ENCODE measurements at regions not wholly inside any gene's neighbourhood (a gene's known extent, or its start where the extent isn't known, plus 50 kb on each side); places are given as distances from the start of the nearest gene placed in this dataset.

DNA sequence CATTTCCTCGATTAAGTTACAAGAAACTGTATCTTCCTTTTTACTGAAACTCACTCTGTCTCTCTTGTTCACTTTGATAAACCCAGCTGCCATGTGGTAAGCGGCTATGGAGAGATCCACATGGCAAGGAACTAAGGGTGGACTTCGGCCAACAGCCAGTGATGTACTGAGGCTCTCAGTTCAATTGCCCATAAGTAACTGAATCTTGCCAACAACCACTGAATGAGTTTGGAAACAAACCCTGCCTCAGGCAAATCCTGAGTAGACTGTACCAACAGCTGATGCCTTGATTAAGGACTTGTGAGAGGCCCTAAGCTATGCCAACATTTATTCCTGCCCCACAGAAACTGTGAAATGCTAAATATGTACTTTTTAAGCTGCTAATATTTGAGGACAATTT, 433.5 kb downstream of the PLOD2 start:
- no peak overlapping the region for H3K4me2 ChIP-seq (ENCODE audit: insufficient read depth, low read length)
- no peaks in the 10 kb centered on the region for H4K20me1 ChIP-seq (ENCODE audit: insufficient read depth, low read length)
- H3K79me2 ChIP-seq (ENCODE audit: insufficient read depth, low read length), result no peaks in the 10 kb centered on the region
- no peaks in the 10 kb centered on the region for H3K36me3 ChIP-seq (ENCODE audit: insufficient read depth, low read length)
- no peak overlapping the region for H2AFZ ChIP-seq (ENCODE audit: low read length)
- H3K27ac ChIP-seq (ENCODE audit: low read depth, low read length), result no peak overlapping the region
- no peaks in the 10 kb centered on the region for H3K4me1 ChIP-seq (ENCODE audit: insufficient read depth, low read length)
- H3K4me3 ChIP-seq (ENCODE audit: insufficient read depth, low read length), result no peak overlapping the region
- H3K27me3 ChIP-seq (ENCODE audit: insufficient read depth, low read length), result no peaks in the 10 kb centered on the region
- no peak for DNase-seq (ENCODE audit: insufficient read length, low spot score, missing footprints)
- H3K9me3 ChIP-seq (ENCODE audit: low read depth, low read length), result no peaks in the 10 kb centered on the region
- TF ChIP-seq CTCF (IDR thresholded peaks at IDR 0.05; ENCODE audit: extremely low read depth, low read depth, low read length), result no peak

DNA sequence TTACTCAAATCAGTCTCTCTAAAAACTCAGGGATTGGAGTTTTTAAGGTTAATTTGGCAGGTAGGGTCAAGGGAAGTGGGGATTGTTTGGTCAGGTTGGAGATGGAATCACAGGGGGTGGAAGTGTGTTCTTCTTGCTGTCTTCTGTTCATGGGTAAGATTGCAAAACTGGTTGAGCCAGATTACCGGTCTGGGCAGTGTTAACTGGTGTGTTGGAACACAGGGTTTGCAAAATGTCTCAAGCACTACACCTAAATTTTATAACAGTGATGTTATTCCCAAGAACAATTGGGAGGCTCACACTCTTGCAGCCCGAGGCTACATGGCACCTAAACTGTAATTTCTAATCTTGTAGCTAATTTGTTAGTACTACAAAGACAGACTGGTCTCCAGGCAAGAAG, 425.4 kb downstream of the PLOD2 start:
- no peaks in the 10 kb centered on the region for H3K36me3 ChIP-seq (ENCODE audit: insufficient read depth, low read length)
- H2AFZ ChIP-seq (ENCODE audit: low read length), result no peak overlapping the region
- H3K79me2 ChIP-seq (ENCODE audit: insufficient read depth, low read length), result no peaks in the 10 kb centered on the region
- H3K4me2 ChIP-seq (ENCODE audit: insufficient read depth, low read length), result no peak overlapping the region
- DNase-seq (ENCODE audit: insufficient read length, low spot score, missing footprints), result no peak
- no peak overlapping the region for H3K4me3 ChIP-seq (ENCODE audit: insufficient read depth, low read length)
- no peaks in the 10 kb centered on the region for H3K9me3 ChIP-seq (ENCODE audit: low read depth, low read length)
- H3K4me1 ChIP-seq (ENCODE audit: insufficient read depth, low read length), result no peaks in the 10 kb centered on the region
- H3K27ac ChIP-seq (ENCODE audit: low read depth, low read length), result no peak overlapping the region
- no peaks in the 10 kb centered on the region for H4K20me1 ChIP-seq (ENCODE audit: insufficient read depth, low read length)
- TF ChIP-seq CTCF (IDR thresholded peaks at IDR 0.05; ENCODE audit: extremely low read depth, low read depth, low read length), result no peak
- H3K27me3 ChIP-seq (ENCODE audit: insufficient read depth, low read length), result no peaks in the 10 kb centered on the region

DNA sequence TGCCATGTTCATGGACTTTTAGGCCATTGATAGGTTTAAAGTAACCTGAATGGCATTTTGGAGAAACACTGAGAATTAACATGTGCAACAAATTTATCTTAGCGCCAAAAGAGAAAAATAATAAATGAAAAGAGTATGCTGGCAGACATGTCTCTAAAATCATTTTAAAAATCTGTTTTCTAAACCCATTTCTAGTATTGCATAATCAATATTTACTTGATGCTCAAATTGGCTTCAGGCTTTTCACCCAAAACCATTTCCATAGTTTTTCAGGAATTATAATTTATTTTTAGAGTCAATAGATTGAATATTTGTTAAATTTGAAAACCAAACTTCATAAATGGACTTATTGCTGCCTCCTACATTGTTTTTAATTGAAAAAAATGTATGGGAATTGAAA, 423.0 kb downstream of the PLOD2 start:
- H2AFZ ChIP-seq (ENCODE audit: low read length), result no peak overlapping the region
- no peak for TF ChIP-seq CTCF (IDR thresholded peaks at IDR 0.05; ENCODE audit: extremely low read depth, low read depth, low read length)
- DNase-seq (ENCODE audit: insufficient read length, low spot score, missing footprints), result no peak

GRCh38 chr3:145739926-145740325, 421.1 kb downstream of the PLOD2 start:
- Histone ChIP-seq H2AFZ (ENCODE audit: low read length) (no peak overlapping the region), H4K20me1 (ENCODE audit: insufficient read depth, low read length) (no peaks in the 10 kb centered on the region), H3K27ac (ENCODE audit: low read depth, low read length) (no peak overlapping the region), H3K4me1 (ENCODE audit: insufficient read depth, low read length) (no peaks in the 10 kb centered on the region), H3K27me3 (ENCODE audit: insufficient read depth, low read length) (no peaks in the 10 kb centered on the region), H3K4me2 (ENCODE audit: insufficient read depth, low read length) (no peak overlapping the region), H3K79me2 (ENCODE audit: insufficient read depth, low read length) (no peaks in the 10 kb centered on the region), H3K4me3 (ENCODE audit: insufficient read depth, low read length) (no peak overlapping the region), H3K36me3 (ENCODE audit: insufficient read depth, low read length) (no peaks in the 10 kb centered on the region), H3K9me3 (ENCODE audit: low read depth, low read length) (no peaks in the 10 kb centered on the region)
- DNase-seq (ENCODE audit: insufficient read length, low spot score, missing footprints), result no peak
- no peak for TF ChIP-seq CTCF (IDR thresholded peaks at IDR 0.05; ENCODE audit: extremely low read depth, low read depth, low read length)

More for the DNA sequence above, 423.0 kb downstream of the PLOD2 start:
- no peaks in the 10 kb centered on the region for H3K9me3 ChIP-seq (ENCODE audit: low read depth, low read length)
- no peaks in the 10 kb centered on the region for H3K36me3 ChIP-seq (ENCODE audit: insufficient read depth, low read length)
- no peaks in the 10 kb centered on the region for H3K4me1 ChIP-seq (ENCODE audit: insufficient read depth, low read length)
- H4K20me1 ChIP-seq (ENCODE audit: insufficient read depth, low read length), result no peaks in the 10 kb centered on the region
- no peak overlapping the region for H3K4me3 ChIP-seq (ENCODE audit: insufficient read depth, low read length)
- H3K27ac ChIP-seq (ENCODE audit: low read depth, low read length), result no peak overlapping the region
- no peaks in the 10 kb centered on the region for H3K79me2 ChIP-seq (ENCODE audit: insufficient read depth, low read length)
- H3K27me3 ChIP-seq (ENCODE audit: insufficient read depth, low read length), result no peaks in the 10 kb centered on the region
- no peak overlapping the region for H3K4me2 ChIP-seq (ENCODE audit: insufficient read depth, low read length)

Data from osteoblast (primary cell).